CD4-positive, alpha-beta T cell treated with Interleukin-4 for 1 hour (primary cell): ENCODE measurements at regions not wholly inside any gene's neighbourhood (a gene's known extent, or its start where the extent isn't known, plus 50 kb on each side); places are given as distances from the start of the nearest gene placed in this dataset.
A peak's percentile ranks its signal among the peaks of the same experiment; 100 is the strongest.
"Not testable (repeated sequence)": the region's sequence is repeated elsewhere in the genome, so short reads cannot be mapped to it uniquely, and the experiment has no call there.

ENCODE experiments used
- DNase-seq, 2 donors: peaks; one replicate each; pipeline ENCODE4 v3.0.0-alpha.2; 2020 to 2022

GRCh38 chr12:62163368-62163767 is 96.8 kb upstream of the USP15 start:
- no peak for DNase-seq

- DNase-seq: no peak
These were observed 96.2 kb upstream of the USP15 start for GRCh38 chr12:62164036-62164435.

- no peak for DNase-seq
These were observed 93.7 kb upstream of the USP15 start for GRCh38 chr12:62166525-62166924.

- no peak for DNase-seq
These were observed 91.8 kb upstream of the USP15 start for GRCh38 chr12:62168411-62168810.

- DNase-seq: no peak
These were observed 90.0 kb upstream of the USP15 start for GRCh38 chr12:62170241-62170640.

GRCh38 chr12:62190689-62191490 is 69.3 kb upstream of the USP15 start:
- no peak for DNase-seq

GRCh38 chr12:62191491-62192179 is 68.6 kb upstream of the USP15 start:
- no peak for DNase-seq

- peak; percentile 54 to 78 for DNase-seq
These were observed 67.9 kb upstream of the USP15 start for GRCh38 chr12:62192180-62192902.

GRCh38 chr12:62192903-62193250 is 67.3 kb upstream of the USP15 start:
- DNase-seq: no peak

- DNase-seq: no peak
These were observed 66.2 kb upstream of the USP15 start for GRCh38 chr12:62194031-62194430.

GRCh38 chr12:62194616-62195015 is 65.6 kb upstream of the USP15 start:
- DNase-seq: no peak

GRCh38 chr12:62196146-62196545 is 64.1 kb upstream of the USP15 start:
- no peak for DNase-seq

- DNase-seq: not testable (repeated sequence)
These were observed 57.3 kb upstream of the USP15 start for GRCh38 chr12:62202861-62203260.

- no peak for DNase-seq
These were observed 54.9 kb upstream of the USP15 start for GRCh38 chr12:62205346-62205745.

- no peak for DNase-seq
These were observed 53.0 kb upstream of the USP15 start for GRCh38 chr12:62207248-62207647.
